ENCODE measurements at regions not wholly inside any gene's neighbourhood (a gene's known extent, or its start where the extent isn't known, plus 50 kb on each side); places are given as distances from the start of the nearest gene placed in this dataset.

DNA sequence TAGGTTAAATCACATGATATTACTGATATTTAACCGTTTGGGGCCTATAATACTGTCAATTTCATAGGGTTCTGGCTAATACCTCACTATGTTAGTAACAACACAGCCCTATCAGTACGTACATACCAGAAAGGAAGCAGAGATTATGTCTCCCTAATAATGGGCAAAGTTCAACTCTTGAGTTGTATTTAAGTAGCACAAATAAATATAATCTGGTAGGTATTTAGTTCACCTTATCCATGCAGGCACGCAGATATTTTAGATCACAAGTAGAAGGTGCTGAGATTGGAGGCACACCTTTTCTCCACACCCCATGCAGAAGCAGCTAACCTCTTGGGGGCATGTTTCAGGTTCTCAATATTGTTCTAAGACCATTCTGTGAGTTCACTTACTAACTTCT, 118.9 kb downstream of the IRS1 start:
- WGBS, 2 donors, result 58 to 89% methylated on average over 3 of the region's 3 CpGs
- Histone ChIP-seq H3K4me1 (ENCODE audit: control insufficient read depth in 2 of 2, insufficient read depth in 2 of 2, low read length in 1 of 2) (peaks cover 0 to 3% of the 10 kb centered on the region in 2 donors), H3K27me3 (ENCODE audit: control insufficient read depth in 1 of 2, insufficient read depth in 2 of 2, low read length in 2 of 2) (no peaks in the 10 kb centered on the region), H3K4me3 (ENCODE audit: low read depth in 1 of 2, low read length in 2 of 2) (no peak overlapping the region), H3K9me3 (ENCODE audit: control insufficient read depth in 2 of 2, insufficient read depth in 1 of 2, low read depth in 1 of 2, low read length in 1 of 2) (no peaks in the 10 kb centered on the region), H3K27ac (ENCODE audit: low read depth in 2 of 2, low read length in 1 of 2) (no peak overlapping the region), H3K36me3 (ENCODE audit: control insufficient read depth in 2 of 2, insufficient read depth in 2 of 2, low read length in 1 of 2) (no peaks in the 10 kb centered on the region)

DNA sequence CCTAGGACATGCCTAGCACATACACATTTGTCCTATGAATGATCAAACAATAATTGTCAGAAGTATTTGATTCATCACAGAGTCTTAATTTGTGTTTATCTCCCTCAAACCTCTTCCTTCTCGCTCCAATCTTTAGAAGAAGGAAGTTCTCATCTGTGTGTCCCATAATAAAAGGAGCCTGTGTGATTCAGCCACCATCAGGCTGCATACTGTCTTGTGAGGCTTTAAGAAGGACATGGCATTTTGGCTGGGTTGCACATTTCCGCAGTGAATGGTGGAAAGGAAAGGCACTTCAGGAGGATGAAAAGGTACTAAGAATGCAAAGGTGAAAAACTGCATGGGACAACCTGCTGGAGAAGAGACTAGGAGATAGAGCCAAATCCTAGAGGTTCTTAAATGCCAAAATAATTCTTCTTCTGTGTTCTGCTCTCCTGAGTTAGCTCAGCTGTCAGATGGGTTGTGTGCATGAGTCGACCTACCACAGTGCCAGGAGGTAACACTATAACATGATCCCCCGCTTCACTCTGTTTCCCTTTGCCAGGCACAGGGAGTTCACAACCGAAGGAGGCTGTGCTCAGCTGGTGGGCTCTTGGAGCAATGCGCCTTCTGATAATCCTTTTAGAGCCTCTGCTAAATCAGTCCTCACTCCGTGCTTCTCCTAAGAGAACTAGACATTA, 120.1 kb downstream of the IRS1 start:
- H3K36me3 ChIP-seq (ENCODE audit: control insufficient read depth in 2 of 2, insufficient read depth in 2 of 2, low read length in 1 of 2), result no peaks in the 10 kb centered on the region
- 84 to 85% methylated on average over 7 of the region's 7 CpGs for WGBS, 2 donors
- no peaks in the 10 kb centered on the region for H3K27me3 ChIP-seq (ENCODE audit: control insufficient read depth in 1 of 2, insufficient read depth in 2 of 2, low read length in 2 of 2)
- peaks cover 0 to 3% of the 10 kb centered on the region in 2 donors for H3K4me1 ChIP-seq (ENCODE audit: control insufficient read depth in 2 of 2, insufficient read depth in 2 of 2, low read length in 1 of 2)
- no peak overlapping the region for H3K27ac ChIP-seq (ENCODE audit: low read depth in 2 of 2, low read length in 1 of 2)
- no peak overlapping the region for H3K4me3 ChIP-seq (ENCODE audit: low read depth in 1 of 2, low read length in 2 of 2)
- H3K9me3 ChIP-seq (ENCODE audit: control insufficient read depth in 2 of 2, insufficient read depth in 1 of 2, low read depth in 1 of 2, low read length in 1 of 2), result no peaks in the 10 kb centered on the region

DNA sequence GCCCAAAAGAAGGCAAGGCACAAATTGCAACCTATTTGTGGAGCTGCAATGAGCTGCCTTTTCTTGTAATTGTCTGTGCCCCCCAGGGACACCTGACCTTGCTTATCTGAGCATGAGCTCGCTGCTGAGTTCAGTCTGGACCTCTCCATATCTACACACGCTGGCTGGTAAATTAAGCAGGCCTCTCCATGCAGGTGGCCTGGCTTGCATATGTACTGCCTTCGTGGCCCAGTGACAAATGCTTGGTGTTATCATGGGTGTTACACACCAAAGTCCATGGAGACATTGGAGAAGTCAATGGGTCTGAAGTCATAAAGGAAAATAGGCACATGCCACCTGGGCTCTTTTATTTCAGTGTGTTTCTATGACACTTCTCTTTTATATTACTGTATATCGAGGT, 121.2 kb downstream of the IRS1 start:
- 77 to 85% methylated on average over 4 of the region's 4 CpGs for WGBS, 2 donors
- peaks cover 0 to 3% of the 10 kb centered on the region in 2 donors for H3K4me1 ChIP-seq (ENCODE audit: control insufficient read depth in 2 of 2, insufficient read depth in 2 of 2, low read length in 1 of 2)
- no peaks in the 10 kb centered on the region for H3K9me3 ChIP-seq (ENCODE audit: control insufficient read depth in 2 of 2, insufficient read depth in 1 of 2, low read depth in 1 of 2, low read length in 1 of 2)
- no peaks in the 10 kb centered on the region for H3K27me3 ChIP-seq (ENCODE audit: control insufficient read depth in 1 of 2, insufficient read depth in 2 of 2, low read length in 2 of 2)
- no peaks in the 10 kb centered on the region for H3K36me3 ChIP-seq (ENCODE audit: control insufficient read depth in 2 of 2, insufficient read depth in 2 of 2, low read length in 1 of 2)
- no peak overlapping the region for H3K27ac ChIP-seq (ENCODE audit: low read depth in 2 of 2, low read length in 1 of 2)
- no peak overlapping the region for H3K4me3 ChIP-seq (ENCODE audit: low read depth in 1 of 2, low read length in 2 of 2)

DNA sequence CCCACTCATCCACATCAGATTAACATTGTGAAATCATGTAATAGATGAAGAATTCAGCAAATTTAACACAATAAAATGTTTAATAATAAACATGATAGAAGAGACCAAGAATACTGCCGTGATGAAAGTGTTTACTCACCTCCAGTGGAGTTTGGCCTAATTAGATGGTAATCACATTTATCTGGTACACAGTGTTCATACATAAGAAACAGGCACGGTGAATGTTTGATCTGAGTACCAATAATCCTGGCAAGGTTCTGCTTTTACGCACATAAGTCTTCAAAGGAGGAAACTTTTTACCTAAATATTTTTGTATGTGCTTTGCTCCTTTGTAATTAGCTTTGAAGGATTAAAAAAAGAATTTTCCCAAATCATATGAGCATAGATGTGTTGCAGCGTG, 122.5 kb downstream of the IRS1 start:
- Histone ChIP-seq H3K27me3 (ENCODE audit: control insufficient read depth in 1 of 2, insufficient read depth in 2 of 2, low read length in 2 of 2) (no peaks in the 10 kb centered on the region), H3K9me3 (ENCODE audit: control insufficient read depth in 2 of 2, insufficient read depth in 1 of 2, low read depth in 1 of 2, low read length in 1 of 2) (no peaks in the 10 kb centered on the region), H3K27ac (ENCODE audit: low read depth in 2 of 2, low read length in 1 of 2) (no peak overlapping the region), H3K36me3 (ENCODE audit: control insufficient read depth in 2 of 2, insufficient read depth in 2 of 2, low read length in 1 of 2) (no peaks in the 10 kb centered on the region), H3K4me1 (ENCODE audit: control insufficient read depth in 2 of 2, insufficient read depth in 2 of 2, low read length in 1 of 2) (peaks cover 0 to 3% of the 10 kb centered on the region in 2 donors), H3K4me3 (ENCODE audit: low read depth in 1 of 2, low read length in 2 of 2) (no peak overlapping the region)
- WGBS, 2 donors, result 38 to 53% methylated on average over 4 of the region's 4 CpGs

DNA sequence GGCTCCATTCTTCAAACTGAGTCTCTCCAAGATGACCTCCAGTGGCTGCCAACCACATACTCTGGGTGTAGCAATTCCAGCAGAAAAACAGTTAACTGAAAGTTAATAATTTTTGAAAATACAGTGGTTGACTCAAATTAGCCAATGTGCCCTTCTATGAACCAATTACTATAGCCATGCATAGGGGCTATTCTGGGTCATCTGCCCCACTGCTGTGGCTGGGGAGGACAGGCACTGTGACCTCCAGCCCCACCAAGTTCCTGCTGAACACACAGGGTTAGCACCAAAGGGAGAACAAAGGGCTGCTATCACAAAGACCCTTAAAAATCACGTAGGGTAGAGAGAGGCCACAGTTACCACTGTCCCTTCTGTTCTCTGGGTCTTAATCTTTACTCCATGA, 123.0 kb downstream of the IRS1 start:
- Histone ChIP-seq H3K27me3 (ENCODE audit: control insufficient read depth in 1 of 2, insufficient read depth in 2 of 2, low read length in 2 of 2) (no peaks in the 10 kb centered on the region), H3K36me3 (ENCODE audit: control insufficient read depth in 2 of 2, insufficient read depth in 2 of 2, low read length in 1 of 2) (no peaks in the 10 kb centered on the region), H3K27ac (ENCODE audit: low read depth in 2 of 2, low read length in 1 of 2) (no peak overlapping the region), H3K4me3 (ENCODE audit: low read depth in 1 of 2, low read length in 2 of 2) (no peak overlapping the region), H3K4me1 (ENCODE audit: control insufficient read depth in 2 of 2, insufficient read depth in 2 of 2, low read length in 1 of 2) (peaks cover 0 to 3% of the 10 kb centered on the region in 2 donors), H3K9me3 (ENCODE audit: control insufficient read depth in 2 of 2, insufficient read depth in 1 of 2, low read depth in 1 of 2, low read length in 1 of 2) (no peaks in the 10 kb centered on the region)
- 50 to 60% methylated on average over 1 of the region's 1 CpG for WGBS, 2 donors

DNA sequence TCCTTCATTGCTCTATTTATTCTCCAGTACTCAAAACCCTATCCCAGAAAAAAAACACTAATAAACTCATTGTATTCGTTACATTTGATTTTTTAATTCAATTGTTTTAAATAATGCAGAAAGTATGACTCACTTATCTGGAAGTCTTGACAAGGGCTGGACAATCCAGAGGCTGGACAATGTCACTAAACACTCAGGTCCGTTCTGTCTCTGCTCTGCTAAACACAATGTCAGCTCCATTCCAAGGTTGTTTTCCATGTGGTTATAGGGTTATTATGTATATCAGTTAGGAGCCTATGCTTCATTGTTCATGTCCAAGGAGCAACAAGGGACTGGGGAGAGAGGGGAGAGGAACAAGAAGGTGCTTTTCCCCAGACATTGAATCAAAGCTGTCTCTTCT, 125.5 kb downstream of the IRS1 start:
- Histone ChIP-seq H3K27me3 (ENCODE audit: control insufficient read depth in 1 of 2, insufficient read depth in 2 of 2, low read length in 2 of 2) (no peaks in the 10 kb centered on the region), H3K4me1 (ENCODE audit: control insufficient read depth in 2 of 2, insufficient read depth in 2 of 2, low read length in 1 of 2) (peaks cover 0 to 3% of the 10 kb centered on the region in 2 donors), H3K9me3 (ENCODE audit: control insufficient read depth in 2 of 2, insufficient read depth in 1 of 2, low read depth in 1 of 2, low read length in 1 of 2) (no peaks in the 10 kb centered on the region), H3K27ac (ENCODE audit: low read depth in 2 of 2, low read length in 1 of 2) (no peak overlapping the region), H3K4me3 (ENCODE audit: low read depth in 1 of 2, low read length in 2 of 2) (no peak overlapping the region), H3K36me3 (ENCODE audit: control insufficient read depth in 2 of 2, insufficient read depth in 2 of 2, low read length in 1 of 2) (no peaks in the 10 kb centered on the region)
- 61 to 65% methylated on average over 2 of the region's 2 CpGs for WGBS, 2 donors

DNA sequence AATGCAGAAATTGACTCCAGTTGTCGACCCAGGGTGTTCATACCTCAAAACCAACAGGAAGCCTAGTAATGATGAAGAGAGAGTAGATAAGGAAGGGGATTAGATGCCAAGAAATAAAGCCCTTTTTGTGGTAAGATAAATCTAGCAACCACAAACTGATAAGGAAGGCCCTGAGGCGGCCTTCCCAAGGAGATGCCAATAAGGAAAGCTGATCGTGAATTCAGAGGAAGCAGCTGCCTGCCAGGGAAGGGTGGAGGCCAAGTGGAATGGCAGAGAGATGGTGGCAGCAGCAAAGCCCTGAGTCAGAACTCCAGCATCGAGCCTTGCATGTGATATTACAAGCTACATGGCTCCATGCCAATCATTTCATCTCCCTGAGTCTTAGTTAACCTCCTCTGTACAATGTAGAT, 126.3 kb downstream of the IRS1 start:
- Histone ChIP-seq H3K9me3 (ENCODE audit: control insufficient read depth in 2 of 2, insufficient read depth in 1 of 2, low read depth in 1 of 2, low read length in 1 of 2) (no peaks in the 10 kb centered on the region), H3K4me3 (ENCODE audit: low read depth in 1 of 2, low read length in 2 of 2) (no peak overlapping the region), H3K27me3 (ENCODE audit: control insufficient read depth in 1 of 2, insufficient read depth in 2 of 2, low read length in 2 of 2) (no peaks in the 10 kb centered on the region), H3K4me1 (ENCODE audit: control insufficient read depth in 2 of 2, insufficient read depth in 2 of 2, low read length in 1 of 2) (peaks cover 0 to 3% of the 10 kb centered on the region in 2 donors), H3K36me3 (ENCODE audit: control insufficient read depth in 2 of 2, insufficient read depth in 2 of 2, low read length in 1 of 2) (no peaks in the 10 kb centered on the region), H3K27ac (ENCODE audit: low read depth in 2 of 2, low read length in 1 of 2) (no peak overlapping the region)
- WGBS, 2 donors, result 28 to 32% methylated on average over 4 of the region's 4 CpGs

DNA sequence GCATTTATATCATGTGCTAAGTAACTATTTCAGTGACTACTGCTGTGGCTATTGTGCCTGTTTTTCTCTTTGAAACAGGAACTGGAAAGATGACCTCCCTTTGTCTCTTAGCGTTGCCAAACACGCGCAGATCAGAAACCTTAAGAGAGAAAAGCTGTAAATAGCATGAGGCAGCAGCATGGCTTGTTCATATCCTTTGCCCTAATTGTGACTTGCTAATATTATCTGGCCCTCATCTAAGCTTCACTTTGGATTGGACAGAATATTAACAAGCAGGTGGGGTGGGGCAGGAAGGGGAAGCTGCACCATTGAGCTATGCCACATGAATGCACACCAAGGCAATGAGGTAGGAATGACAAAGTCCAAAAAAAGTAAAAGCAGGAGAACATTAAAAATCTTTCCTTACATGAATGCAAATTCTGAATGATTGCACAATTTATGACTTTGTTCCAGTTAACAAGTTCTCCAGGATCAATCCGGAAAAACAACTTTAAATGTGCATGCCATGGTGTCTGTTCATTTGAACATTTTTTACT, 128.4 kb downstream of the IRS1 start:
- H3K27me3 ChIP-seq (ENCODE audit: control insufficient read depth in 1 of 2, insufficient read depth in 2 of 2, low read length in 2 of 2), result no peaks in the 10 kb centered on the region
- no peaks in the 10 kb centered on the region for H3K4me1 ChIP-seq (ENCODE audit: control insufficient read depth in 2 of 2, insufficient read depth in 2 of 2, low read length in 1 of 2)
- no peak overlapping the region for H3K4me3 ChIP-seq (ENCODE audit: low read depth in 1 of 2, low read length in 2 of 2)
- H3K27ac ChIP-seq (ENCODE audit: low read depth in 2 of 2, low read length in 1 of 2), result peak overlapping the region in 1 of 2 donors; percentile 58
- H3K36me3 ChIP-seq (ENCODE audit: control insufficient read depth in 2 of 2, insufficient read depth in 2 of 2, low read length in 1 of 2), result no peaks in the 10 kb centered on the region
- H3K9me3 ChIP-seq (ENCODE audit: control insufficient read depth in 2 of 2, insufficient read depth in 1 of 2, low read depth in 1 of 2, low read length in 1 of 2), result no peaks in the 10 kb centered on the region
- WGBS, 2 donors, result 53 to 59% methylated on average over 4 of the region's 4 CpGs

DNA sequence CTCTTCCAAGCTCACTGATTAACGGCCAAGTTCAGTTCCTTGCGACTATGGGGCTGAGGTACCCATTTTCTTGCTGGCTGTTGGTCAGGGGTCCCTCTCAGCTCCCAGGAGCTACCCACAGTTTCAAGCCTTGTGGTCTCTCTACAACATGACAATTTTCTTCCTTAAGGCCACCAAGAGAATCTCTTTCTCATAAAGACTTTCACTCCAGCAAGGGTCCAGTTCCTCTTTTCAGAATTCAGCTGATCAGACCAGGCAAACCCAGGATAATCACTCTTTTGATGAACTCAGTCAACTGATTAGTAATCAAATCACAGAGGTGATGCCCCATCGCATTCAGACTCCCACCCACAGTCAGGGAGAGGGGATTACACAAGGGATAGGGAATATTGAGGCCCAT, 129.7 kb downstream of the IRS1 start:
- WGBS, 2 donors, result 86 to 88% methylated on average over 3 of the region's 3 CpGs
- no peaks in the 10 kb centered on the region for H3K36me3 ChIP-seq (ENCODE audit: control insufficient read depth in 2 of 2, insufficient read depth in 2 of 2, low read length in 1 of 2)
- no peaks in the 10 kb centered on the region for H3K9me3 ChIP-seq (ENCODE audit: control insufficient read depth in 2 of 2, insufficient read depth in 1 of 2, low read depth in 1 of 2, low read length in 1 of 2)
- no peaks in the 10 kb centered on the region for H3K27me3 ChIP-seq (ENCODE audit: control insufficient read depth in 1 of 2, insufficient read depth in 2 of 2, low read length in 2 of 2)
- no peak overlapping the region for H3K27ac ChIP-seq (ENCODE audit: low read depth in 2 of 2, low read length in 1 of 2)
- H3K4me3 ChIP-seq (ENCODE audit: low read depth in 1 of 2, low read length in 2 of 2), result no peak overlapping the region
- no peaks in the 10 kb centered on the region for H3K4me1 ChIP-seq (ENCODE audit: control insufficient read depth in 2 of 2, insufficient read depth in 2 of 2, low read length in 1 of 2)

DNA sequence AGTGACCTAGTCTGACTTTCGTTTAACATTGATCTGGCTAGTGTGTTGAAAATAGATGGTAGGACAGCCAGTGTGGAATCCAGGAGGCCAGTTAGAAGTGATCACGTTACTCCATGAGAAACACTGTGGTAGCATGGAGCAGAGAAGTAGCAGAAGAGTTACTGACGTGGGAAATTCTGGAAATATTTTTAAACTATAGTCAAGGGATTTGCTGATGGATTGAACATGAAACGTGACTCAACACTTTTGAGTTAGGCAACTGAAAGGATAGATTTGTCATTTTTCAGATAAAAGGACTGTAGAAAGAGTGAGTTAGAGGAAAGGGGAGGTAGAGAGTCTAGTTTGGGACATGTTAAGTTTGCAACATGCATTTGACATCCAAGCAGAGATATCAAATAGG, 130.4 kb downstream of the IRS1 start:
- WGBS, 2 donors, result 81 to 87% methylated on average over 4 of the region's 4 CpGs
- H3K4me1 ChIP-seq (ENCODE audit: control insufficient read depth in 2 of 2, insufficient read depth in 2 of 2, low read length in 1 of 2), result no peaks in the 10 kb centered on the region
- H3K27me3 ChIP-seq (ENCODE audit: control insufficient read depth in 1 of 2, insufficient read depth in 2 of 2, low read length in 2 of 2), result no peaks in the 10 kb centered on the region
- H3K4me3 ChIP-seq (ENCODE audit: low read depth in 1 of 2, low read length in 2 of 2), result no peak overlapping the region
- H3K27ac ChIP-seq (ENCODE audit: low read depth in 2 of 2, low read length in 1 of 2), result no peak overlapping the region
- H3K9me3 ChIP-seq (ENCODE audit: control insufficient read depth in 2 of 2, insufficient read depth in 1 of 2, low read depth in 1 of 2, low read length in 1 of 2), result no peaks in the 10 kb centered on the region
- H3K36me3 ChIP-seq (ENCODE audit: control insufficient read depth in 2 of 2, insufficient read depth in 2 of 2, low read length in 1 of 2), result no peaks in the 10 kb centered on the region
